DMS 273 (cell line): ENCODE measurements at regions not wholly inside any gene's neighbourhood (a gene's known extent, or its start where the extent isn't known, plus 50 kb on each side); places are given as distances from the start of the nearest gene placed in this dataset.
A peak's percentile ranks its signal among the peaks of the same experiment; 100 is the strongest.

Source experiments
- DNase-seq: peaks from one replicate; lab custom pipeline; 2025; ENCODE audit not compliant: unreplicated experiment; lab: John Stamatoyannopoulos, UW

DNA sequence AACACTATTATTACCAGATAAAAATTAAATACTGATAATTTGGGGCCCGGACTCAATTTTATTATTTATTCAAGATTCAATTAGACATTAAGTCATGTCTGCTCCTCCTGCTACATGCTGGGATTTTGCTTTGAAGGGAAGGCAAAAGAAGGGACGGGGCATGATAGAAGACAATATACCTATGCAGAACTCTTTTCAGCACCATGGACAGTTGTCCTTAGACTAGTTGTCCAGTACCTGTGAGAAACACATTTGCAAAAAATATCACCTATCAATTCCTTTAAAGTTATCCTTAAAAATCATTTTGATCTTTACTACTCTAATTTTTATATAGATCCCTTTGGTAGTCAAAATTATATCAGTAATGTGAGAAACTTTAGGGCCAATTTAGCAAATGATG lies 100.2 kb upstream of the SULT1C3 start:
- peak; percentile 34 for DNase-seq

DNA sequence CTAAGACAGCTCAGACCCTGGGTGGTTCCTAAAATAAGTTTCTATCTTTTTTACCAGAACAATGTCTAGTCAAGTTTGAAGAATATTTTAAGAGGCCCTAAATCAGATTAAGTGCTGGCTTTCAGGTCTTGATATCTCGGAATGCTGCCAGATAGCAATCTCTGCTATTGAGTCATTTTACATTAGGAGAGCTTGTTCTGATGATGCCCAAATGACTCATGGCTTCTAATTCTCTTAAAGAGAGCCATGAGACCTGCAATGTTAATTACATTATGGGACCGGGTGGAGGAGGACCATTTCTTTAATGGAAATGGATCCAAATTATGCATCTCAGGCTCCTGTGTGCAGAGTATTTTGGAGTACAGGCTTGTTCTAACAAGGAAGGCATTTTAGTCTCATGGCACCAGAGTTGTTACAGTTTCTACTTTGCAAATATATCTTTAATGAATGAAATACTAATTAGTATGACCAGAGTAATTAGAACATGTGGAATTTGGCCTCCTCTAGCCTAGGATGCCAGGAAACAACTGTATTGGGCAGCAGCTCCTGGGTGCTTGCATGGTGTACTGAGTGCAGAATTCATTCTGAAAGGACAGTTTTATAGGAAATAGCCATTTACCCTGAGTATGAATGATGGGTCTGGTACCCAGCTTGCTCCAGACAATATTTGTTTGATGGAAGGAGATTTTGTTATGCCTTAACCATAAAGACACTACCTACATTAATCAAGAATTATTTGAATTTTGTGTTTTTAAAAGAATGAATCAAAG lies 94.0 kb upstream of the SULT1C3 start:
- no peak for DNase-seq

- DNase-seq, result no peak
Observed at GRCh38 chr2:108148555-108148954, 91.2 kb upstream of the SULT1C3 start.

DNA sequence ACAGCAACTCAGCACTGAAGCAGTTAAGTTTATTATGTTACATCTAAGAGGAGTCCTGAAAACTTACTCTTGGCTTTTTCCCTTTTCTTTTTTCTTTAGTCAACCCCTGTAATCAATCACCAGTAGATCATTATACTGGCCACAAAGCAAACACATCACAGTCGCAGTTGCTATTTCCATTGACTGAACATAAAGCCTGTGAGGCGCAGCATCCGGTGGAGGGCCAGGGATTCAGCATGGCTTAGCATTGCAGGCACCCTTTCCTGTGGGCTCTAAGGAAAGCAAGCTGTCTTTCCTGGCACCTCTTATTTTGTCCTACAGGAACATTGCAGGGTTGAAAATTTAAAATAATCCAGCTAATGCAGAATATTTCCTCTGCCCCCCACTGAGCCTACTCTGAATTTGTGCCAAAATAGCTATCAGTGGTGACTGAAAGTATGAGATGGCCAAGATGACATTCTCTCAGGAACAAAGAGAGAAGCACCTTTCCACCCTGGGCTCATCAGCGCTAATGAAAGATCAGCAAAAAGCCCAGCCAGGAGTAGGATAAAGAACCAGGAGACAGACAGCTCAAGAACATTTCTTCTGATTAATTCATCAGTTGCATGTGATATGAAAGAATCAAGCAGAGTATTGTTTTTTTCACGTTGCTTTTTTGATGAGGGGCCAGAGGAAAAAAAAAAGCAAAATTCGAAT lies 85.3 kb upstream of the SULT1C3 start:
- no peak for DNase-seq

DNA sequence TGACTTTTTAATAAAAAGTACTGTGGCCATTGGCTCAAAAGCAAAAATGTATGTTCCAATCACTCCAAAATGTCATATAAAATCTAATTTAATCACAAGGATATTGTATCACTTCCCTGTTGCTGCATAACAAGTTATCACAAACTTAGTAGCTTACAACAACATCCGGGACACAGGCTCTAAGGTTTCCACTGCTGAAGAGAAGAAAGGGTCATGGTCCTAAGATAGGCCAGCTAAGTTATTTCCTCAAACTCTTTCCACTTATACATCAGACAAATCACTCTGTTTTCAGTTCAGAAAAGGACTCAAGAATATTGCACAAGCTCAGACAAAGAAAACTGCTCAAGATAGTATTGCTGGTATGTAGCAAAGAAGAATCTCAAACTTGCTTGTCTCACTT lies 78.5 kb upstream of the SULT1C3 start:
- DNase-seq, result no peak

DNA sequence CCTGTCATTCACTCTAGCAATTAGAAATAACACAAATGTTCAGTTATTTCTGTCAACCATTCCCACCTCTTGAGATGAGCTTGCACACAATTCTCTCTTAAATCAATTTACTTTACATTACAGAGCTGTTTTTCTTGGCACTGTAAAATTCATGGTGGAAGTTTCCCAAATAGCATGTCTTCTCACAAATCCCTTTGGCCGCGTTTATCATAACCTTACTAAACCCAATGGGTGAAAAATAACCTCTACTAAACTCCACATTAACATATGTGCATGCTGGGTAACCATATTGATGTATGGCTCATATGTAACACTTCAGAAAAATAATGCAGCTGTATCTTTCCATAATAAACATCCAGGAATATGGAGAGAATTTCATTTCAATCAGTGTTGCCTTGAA lies 75.5 kb upstream of the SULT1C3 start:
- DNase-seq, result no peak

DNA sequence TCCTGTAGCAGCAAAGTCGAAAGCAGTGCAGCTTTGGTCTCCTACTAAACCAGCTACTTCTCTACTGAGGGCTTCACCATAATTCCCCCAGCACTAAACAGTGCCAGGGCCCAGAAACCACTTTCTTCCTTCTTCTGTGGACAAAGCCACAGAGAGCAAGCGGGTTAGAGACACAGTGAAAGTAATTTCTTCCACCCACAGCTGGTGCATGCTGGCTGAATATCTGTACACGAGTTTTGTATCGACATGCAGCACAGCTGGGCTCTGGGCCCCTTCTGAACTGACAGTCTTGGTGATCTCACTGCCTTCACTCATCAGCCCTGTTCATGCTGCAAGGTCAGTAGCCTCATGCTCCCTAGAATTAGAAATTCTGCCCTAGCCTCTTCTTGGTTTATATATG lies 74.0 kb upstream of the SULT1C3 start:
- DNase-seq, result no peak

- DNase-seq, result no peak
Observed at GRCh38 chr2:108167699-108168098, 72.1 kb upstream of the SULT1C3 start.

- DNase-seq, result peak; percentile 52
Observed at GRCh38 chr2:108169982-108170625, 69.7 kb upstream of the SULT1C3 start.

GRCh38 chr2:108171657-108172056 lies 68.1 kb upstream of the SULT1C3 start:
- no peak for DNase-seq

GRCh38 chr2:108182489-108182888 lies 57.3 kb upstream of the SULT1C3 start:
- peak; percentile 39 for DNase-seq

GRCh38 chr2:108184419-108184818 lies 55.3 kb upstream of the SULT1C3 start:
- DNase-seq, result peak; percentile 62

GRCh38 chr2:108189316-108189715 lies 50.5 kb upstream of the SULT1C3 start:
- no peak for DNase-seq
